GM12874 (cell line): ENCODE measurements at regions not wholly inside any gene's neighbourhood (a gene's known extent, or its start where the extent isn't known, plus 50 kb on each side); places are given as distances from the start of the nearest gene placed in this dataset.

Source experiments
- CTCF ChIP-seq: IDR thresholded peaks from 2 replicates; pipeline ENCODE4 v1.5.1; 2011; ENCODE audit warnings: low read depth, mild to moderate bottlenecking, control low read depth, low read length, moderate library complexity; ENCODE audit not compliant: insufficient read depth

GRCh38 chr9:71171517-71171916 is 50.1 kb upstream of the TRPM3 start:
- TF ChIP-seq CTCF = no peak
